HG03442 (cell line): ENCODE measurements at regions not wholly inside any gene's neighbourhood (a gene's known extent, or its start where the extent isn't known, plus 50 kb on each side); places are given as distances from the start of the nearest gene placed in this dataset.

Experiments used
- ATAC-seq: cut with Tn5 transposase; IDR thresholded peaks from one replicate; pipeline ENCODE4 v1.9.1; 2021; ENCODE audit warnings: mild to moderate bottlenecking, moderate library complexity; ENCODE audit not compliant: unreplicated experiment

DNA sequence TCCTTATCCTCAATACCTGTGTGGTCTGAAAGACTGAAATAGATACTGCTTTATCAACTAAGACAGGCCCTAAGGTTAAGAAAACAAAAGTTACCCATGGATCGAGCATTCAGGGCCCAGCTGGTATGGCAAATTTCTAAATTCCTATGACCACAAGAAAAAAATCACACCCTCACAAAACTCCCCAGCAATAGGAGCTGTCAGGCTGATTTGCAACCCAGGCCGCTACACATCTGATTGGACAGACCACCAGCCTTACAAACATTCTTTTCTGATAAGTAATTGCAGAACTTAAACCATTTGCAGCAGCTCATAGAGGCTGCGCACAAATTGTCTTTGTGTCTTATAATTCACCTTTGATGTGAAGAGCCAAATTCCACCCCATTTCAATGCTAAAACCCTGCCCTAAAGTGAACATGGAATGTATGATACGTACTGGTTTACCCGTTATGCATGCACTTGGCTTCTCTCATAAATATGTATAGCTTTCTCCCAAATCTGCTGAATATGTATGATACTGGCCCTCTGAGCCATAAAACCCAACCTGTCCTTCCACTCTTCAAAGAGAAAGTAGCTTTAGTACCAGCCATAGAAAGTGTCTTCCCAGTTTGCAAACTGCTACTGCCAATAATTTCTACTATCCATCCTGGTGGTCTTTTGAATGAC is 842.5 kb downstream of the GRID1 start:
- ATAC-seq: no peak

DNA sequence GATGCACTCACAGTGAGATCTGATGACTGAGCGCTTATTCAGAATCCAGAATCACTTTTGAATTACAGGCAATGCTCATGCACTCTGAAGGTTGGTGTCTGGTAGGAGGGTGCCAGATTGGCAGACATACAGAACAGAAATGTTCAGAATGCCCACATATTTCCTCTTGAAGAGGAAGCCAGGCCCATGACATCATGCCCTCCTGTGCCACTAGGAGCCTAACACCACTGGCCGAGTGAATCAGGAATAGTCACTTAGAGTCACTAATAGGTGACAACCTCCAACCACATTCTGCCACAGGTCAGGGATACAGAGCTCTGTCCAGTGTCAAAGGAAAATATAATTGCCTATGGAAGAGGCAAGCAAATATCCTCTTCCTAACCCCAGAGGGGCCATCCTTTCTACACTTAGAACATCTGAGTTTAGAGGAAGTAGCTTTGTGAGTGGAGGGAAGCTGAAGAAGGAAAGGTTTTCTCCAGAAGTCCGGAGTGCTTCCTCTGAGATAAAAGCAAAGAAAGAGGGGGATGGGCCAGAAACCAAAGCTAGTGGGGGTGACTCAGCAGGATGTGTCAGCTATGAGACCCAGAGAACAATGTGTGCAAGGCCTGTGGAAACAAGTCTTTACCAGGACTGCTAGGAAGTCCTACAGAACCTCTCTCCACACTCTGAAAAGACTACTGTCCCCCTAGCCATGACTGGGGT is 838.8 kb downstream of the GRID1 start:
- ATAC-seq: no peak

DNA sequence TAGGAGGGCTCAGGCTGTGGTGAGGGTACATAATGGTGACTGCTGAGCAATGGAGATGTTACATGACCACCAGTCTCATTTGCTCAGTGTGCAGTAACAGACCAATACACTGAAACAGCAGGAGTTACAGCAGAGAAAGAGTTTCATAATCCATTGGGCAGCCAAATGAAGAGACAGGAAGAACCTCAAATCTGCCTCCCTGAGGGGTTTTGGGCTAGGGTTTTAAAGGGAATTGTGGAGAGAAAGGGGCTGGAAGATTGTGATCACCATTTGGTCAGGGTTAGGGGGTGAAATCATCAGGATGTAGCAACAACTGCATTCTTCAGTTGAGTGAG is 838.3 kb downstream of the GRID1 start:
- no peak for ATAC-seq

DNA sequence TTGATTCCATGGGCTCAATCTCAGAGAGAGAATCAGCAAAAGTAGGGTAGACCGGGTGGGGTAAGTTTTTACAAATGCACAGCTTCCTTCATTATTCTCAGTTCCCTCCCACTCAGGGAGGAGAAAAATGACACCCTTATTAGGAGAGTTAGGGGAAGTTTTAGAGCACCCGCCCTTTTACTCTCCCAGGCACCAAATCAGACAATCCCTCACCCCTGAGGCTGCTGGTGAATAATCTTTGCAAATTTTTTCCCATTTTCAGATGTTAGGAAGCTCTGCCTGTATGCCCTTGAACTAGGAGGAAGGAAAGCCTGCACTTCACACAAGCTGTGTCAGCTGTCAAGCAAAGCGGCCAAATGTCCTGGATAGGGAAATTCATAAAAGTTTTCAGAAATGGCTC is 834.9 kb downstream of the GRID1 start:
- ATAC-seq: no peak

DNA sequence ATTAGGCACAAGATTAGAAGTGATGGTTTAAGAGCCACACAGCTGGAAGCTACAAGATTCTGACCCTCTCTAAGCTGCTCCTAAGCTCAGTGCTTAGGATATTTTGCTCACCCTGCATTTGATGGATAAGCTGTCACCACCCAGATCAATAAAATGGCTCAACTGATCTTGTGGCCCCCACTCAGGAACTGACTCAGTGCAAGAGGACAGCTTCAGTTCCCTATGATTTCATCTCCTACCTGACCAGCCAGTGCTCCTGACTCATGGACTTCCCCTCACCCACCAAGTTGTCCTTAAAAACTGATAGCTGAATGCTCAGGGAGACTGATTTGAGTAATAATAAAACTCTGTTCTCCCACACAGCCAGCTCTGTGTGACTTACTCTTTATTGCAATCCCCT is 833.8 kb downstream of the GRID1 start:
- no peak for ATAC-seq

DNA sequence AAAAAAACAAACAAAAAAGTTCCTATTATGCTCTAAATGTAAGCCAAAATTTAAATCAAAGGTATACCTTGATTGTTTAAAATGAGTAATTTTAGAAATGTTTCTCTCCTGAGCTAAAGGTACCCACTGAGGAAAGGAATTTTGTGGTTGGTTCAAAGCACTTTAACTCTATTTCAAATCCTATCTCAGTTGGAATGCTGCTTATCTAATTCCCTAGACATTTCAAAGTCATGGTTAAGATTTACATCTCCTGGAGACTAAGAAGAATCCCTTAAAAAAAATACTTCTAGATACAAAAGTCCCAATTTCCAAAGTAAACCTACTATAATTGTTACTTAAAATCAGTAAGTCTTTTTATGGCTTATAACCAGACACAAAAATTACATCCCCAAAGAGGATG is 830.7 kb downstream of the GRID1 start:
- ATAC-seq: no peak

DNA sequence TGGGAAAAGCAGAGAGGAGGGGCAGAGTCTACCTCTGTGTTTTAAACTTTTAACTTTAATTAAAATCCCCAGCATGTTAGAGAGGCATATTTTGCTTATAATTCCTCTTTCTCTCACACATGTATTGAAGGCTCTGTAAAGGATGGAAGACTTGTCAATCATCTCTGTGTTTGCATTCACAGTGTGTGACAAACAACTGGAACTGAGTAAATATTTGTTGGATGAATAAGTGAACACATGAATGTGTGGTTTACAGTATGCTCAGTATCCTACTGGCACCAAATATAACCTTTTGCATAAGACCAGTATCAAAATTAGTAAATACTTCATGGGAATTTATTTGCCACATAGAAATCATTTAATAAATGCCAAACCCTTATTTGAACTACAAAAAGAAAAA is 829.0 kb downstream of the GRID1 start:
- ATAC-seq: no peak

DNA sequence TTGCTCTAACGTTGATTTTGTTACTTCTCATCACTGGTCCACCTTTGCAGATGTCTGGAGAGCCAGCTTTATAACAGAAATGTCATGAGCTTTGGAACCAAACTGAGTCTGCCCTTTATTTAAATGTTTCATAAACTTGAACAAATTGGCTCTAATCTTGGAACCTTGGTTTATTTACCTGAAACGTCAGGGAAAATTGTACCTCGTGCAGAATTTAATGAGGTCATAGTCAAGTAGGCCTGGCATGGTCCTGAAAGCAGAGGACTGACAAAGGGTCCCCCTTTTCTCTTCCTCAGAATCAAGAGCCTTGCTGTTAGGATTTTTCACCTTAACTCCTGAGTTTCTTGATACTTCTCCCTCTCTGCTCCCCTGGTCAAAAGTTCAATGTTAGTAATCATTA is 828.0 kb downstream of the GRID1 start:
- no peak for ATAC-seq

DNA sequence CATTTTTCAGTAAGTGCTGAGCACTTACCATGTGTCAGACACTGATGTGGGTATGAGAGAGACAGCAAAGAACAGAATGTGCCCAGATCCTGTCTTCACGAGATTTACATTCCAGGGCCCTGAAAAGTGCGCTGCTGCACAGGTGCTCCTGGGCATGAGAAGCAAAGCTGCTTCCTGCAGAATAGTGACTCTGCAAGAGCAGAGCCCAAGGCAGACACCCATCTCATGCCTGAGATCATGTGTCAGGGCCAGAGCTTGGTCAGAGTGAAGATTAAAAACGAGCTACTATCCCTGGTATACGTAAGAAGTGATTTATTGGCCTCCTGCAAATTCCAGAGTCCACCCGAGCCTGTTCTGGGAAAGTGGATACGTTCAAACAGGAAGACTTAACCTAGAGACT is 824.4 kb downstream of the GRID1 start:
- ATAC-seq: no peak

DNA sequence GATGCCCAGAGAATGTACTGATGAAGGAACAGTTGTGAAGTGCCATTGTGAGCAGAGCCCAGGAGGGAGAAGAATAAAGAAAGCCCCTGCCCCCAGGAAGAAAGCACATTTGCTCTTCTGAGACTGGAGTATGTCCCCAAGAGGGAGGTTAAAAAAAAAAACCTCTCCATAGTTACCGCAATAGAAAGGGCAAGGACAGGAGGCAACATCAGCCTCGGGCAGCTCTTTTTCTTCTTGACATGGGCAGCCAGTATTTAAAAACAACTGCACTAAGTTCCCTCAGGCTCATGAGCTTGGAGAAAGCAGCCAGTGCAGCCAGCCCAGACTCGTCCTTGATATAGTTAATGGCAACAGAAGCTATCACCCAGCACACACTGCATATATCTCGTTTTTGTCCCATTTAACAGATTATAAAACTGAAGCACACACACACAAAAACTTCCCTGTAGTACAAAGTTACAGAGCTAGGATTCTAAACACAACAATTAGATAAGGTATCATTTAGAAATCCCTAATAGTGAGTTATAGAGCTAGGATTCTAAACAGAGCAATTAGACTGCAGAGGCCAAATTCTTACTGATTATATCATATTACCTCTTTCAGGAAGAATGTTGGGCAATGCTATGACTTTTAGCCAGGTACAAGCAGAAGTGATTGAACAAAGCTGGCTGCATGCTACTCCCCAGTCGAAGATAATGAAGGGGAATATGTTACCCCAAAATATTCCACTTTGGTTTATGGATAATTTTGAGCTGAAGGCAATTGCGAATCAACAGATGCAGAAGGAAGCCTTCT is 823.5 kb downstream of the GRID1 start:
- no peak for ATAC-seq

DNA sequence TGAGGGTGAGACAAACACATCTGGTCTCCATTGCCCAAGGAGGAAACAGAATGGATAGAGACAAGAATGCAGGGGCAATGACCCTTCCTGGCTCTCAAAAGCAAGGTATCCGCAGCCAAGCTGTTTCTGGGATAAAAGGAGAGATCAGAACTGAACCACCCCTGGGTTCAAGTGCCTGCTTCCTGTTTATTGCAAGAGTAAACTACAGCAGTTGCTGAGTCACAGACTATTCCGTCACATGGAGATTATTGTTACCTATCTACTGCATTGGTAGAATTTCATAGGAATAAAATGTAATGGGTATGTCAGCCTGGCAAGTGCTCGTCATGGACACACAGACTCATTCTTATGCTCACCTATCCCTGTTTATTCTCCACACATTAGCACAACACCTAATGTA is 821.6 kb downstream of the GRID1 start:
- no peak for ATAC-seq

DNA sequence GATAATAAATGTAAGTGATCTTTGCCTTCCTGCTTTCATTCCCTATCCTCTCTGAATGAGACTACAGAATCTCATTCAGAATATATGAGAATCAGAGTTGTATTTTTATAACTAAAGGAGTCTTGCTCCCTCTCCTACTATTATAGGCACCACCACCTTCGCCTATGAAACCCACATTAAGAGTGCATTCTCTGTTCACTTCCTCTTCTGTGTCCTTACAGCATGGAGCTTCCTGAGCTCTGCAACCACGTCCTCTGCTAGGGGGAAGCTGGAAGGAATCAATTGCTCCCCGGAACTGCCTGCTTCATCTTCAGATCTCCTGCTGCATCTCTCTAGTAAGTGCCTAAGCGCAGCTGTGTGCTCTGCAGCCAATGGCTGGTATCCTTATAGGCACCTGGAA is 820.7 kb downstream of the GRID1 start:
- no peak for ATAC-seq

DNA sequence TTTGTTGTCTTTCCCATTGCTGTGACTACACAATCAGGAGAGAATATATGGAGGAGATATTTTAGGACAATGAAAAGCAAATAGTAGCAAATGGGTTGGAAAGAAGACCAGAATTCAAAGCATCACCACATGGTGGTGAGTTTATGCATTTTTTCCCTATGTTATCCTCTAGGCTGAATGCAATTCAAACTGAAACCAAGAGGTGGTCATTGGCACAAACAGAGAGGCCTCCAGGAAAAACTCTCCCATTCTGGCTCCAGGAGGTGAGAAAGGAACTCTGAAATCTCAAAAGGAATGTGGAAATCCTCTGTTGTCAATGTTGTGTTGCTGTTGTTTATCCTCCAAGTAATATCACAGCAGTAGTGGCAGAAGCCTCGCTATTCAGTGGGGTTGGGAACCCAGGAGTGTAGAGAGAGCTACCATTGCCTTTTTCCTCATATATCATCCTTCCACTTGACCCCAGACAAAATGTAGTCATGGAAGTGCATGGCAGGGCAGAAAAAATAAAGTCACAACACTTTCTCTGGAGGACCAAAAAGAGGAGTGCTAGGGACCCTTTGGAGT is 819.1 kb downstream of the GRID1 start:
- no peak for ATAC-seq

DNA sequence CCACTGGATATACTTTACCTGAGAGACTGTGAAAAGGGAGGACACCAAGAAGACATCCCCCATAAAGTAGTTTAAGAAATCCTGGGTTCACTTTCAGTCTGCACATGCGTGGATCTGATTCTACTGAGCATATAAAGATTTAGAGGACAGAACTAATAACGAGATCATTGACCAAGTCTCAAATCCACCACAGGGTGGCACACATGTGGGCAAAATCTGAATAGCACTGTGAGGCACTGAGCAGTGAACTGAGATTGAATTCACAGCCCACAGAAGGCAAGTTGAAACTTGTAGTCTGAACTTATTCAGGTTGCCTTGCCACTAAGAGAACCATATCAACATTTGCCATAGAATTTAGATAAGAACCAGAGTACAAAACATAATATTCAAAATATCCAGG is 818.6 kb downstream of the GRID1 start:
- ATAC-seq: peak; percentile 93
